Fibroblast of villous mesenchyme (primary cell): ENCODE measurements at regions not wholly inside any gene's neighbourhood (a gene's known extent, or its start where the extent isn't known, plus 50 kb on each side); places are given as distances from the start of the nearest gene placed in this dataset.

Source experiments
- DNase-seq: peaks from one replicate; pipeline ENCODE4 v3.0.0-alpha.2; 2010; ENCODE audit warnings: low read depth
- H3K4me3 ChIP-seq: 2 replicates; pipeline ENCODE4 v1.5.1; 2011; ENCODE audit warnings: low read depth, mild to moderate bottlenecking, low read length
- TF ChIP-seq, protein P1 (sequence below): IDR thresholded peaks from 2 replicates; pipeline ENCODE4 v1.5.1; 2012; ENCODE audit warnings: low read depth, mild to moderate bottlenecking, low read length; ENCODE audit not compliant: insufficient read depth

DNA sequence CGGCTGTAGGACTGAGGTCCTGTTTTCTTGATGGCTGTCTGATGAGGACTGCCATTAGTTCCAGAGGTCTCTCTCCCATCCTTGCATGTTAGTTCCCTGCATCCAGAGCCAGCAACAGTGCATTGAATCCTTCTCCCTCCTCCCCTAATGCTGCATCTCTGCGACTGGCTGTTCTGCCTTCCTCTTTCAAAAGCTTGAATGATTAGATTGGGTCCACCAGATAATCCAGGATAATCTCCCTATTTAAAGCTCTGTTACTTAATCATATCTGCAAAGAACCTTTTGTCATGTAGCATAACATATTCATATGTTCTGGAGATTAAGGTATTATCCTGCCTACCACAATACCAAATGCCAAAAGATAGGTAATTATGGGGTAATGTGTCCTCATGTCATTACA is 377.5 kb downstream of the GPATCH2 start:
- H3K4me3 ChIP-seq = no peak overlapping the region
- TF ChIP-seq, protein P1, sequence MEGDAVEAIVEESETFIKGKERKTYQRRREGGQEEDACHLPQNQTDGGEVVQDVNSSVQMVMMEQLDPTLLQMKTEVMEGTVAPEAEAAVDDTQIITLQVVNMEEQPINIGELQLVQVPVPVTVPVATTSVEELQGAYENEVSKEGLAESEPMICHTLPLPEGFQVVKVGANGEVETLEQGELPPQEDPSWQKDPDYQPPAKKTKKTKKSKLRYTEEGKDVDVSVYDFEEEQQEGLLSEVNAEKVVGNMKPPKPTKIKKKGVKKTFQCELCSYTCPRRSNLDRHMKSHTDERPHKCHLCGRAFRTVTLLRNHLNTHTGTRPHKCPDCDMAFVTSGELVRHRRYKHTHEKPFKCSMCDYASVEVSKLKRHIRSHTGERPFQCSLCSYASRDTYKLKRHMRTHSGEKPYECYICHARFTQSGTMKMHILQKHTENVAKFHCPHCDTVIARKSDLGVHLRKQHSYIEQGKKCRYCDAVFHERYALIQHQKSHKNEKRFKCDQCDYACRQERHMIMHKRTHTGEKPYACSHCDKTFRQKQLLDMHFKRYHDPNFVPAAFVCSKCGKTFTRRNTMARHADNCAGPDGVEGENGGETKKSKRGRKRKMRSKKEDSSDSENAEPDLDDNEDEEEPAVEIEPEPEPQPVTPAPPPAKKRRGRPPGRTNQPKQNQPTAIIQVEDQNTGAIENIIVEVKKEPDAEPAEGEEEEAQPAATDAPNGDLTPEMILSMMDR = no peak
- DNase-seq = no peak

DNA sequence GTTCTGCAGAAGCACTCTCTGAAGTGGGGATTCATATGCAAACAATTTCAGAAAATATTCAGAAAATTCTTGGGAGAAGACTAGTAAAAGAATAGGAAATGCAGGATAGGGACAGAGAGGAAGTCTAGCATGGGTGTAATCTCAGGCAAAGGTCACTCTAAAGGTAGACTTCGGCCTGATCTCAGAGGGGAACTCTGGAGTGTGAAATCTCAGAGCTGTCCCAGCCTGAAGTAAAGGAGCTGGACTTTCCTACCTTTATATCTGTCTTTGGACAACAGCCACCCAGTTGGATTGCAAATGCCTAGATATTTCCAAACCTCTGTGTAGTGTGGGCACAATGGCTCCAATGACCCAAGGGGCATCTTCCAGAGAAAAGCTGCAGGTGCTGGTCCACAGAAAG is 379.8 kb downstream of the GPATCH2 start:
- no peak overlapping the region for H3K4me3 ChIP-seq
- no peak for DNase-seq
- TF ChIP-seq, protein P1 = no peak

DNA sequence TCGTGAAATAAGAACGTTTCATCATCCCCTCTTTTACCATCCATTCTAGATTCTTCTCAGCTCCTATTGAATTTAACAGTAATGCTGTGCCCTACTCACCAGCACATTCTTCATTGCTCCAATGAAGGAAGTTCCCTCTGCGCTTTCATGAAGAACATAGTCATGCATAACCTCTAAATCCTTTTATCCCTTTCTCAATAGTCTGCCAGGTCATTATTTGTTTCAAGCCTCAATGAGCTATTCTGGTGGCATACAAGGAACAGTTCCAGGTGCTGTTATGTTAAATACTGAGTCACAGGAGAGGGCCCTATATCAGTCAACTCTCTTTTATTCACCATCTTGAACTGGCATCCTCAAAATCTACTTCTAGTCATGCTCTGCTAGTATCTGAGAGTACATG is 381.0 kb downstream of the GPATCH2 start:
- DNase-seq = no peak
- no peak overlapping the region for H3K4me3 ChIP-seq
- TF ChIP-seq, protein P1 = no peak

DNA sequence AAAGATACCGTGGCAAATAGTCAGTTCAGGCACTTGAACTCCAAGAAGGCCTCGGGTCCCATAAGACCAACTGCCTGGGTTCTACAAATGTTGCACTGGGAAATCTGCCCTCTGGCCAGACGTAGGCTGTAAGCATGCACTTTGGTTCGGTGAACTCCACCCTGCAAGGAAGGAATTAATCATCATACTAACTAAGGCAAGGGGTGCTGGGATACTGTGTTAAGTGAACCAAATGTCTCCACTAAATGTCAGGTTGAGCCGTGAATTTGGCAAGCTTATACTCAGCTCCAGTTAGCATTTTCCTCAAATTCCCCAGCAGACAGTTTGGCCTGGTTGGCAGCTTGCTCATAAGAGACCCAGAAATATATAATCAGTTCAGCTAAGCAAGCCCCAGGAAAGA is 385.9 kb downstream of the GPATCH2 start:
- no peak for DNase-seq
- no peak overlapping the region for H3K4me3 ChIP-seq
- TF ChIP-seq, protein P1 = no peak

DNA sequence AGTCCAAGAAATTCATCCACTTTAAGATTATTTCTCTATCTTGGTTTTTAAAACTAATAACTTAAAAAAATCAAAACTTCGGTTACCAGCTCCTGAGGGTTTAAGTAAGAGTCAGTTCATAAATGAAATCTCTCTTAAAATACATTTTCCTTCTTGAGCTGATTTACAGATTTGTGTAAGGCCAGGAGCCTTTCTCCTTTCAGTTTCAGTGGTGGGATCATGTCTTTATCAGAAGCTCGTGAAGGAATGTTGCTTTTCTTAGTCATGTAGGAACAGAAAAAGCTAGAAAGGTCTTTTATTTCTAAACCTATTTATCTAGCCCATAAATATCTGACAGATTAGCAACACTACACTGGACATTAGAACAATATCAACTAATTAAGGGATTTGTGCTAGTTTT is 390.2 kb downstream of the GPATCH2 start:
- no peak for DNase-seq
- TF ChIP-seq, protein P1 = no peak
- H3K4me3 ChIP-seq = no peak overlapping the region

DNA sequence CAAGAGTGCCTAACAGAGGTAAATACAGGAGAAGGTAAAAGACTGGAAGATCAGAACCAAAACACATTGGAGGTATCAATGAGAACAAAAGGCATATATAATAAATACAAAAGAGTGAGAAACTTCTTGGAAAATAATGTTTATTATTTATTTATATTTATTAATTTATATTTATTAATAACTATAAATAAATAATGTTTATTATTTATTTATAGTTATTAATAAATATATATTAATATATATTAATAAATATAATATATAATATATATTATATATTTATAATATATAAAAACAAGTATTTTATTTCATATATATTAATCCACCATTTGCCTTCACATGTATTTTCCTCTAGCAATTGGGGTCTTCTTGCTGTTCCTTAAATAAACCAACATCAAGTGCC is 391.9 kb downstream of the GPATCH2 start:
- no peak for DNase-seq
- TF ChIP-seq, protein P1 = no peak

DNA sequence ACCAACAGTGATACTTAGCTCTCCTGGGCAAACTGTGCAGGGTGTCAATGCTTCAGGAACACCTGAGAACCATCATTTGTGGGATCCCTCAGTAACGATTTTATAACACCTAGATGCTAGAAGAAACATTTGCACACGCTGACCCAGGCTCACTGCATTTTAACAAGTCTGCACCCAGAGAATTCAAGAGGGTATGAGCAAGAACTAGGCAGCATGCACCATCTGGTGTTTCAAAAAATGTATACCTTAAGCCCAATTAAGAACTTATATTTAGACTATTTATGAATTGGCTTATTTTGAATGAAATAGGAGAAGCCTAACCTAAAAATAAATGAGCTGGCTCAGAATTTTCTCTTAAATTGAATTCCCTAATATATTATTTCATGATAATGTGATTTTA is 400.5 kb downstream of the GPATCH2 start:
- no peak for DNase-seq
- TF ChIP-seq, protein P1 = no peak
- H3K4me3 ChIP-seq = no peak overlapping the region

More for the DNA sequence above, 391.9 kb downstream of the GPATCH2 start:
- no peak overlapping the region for H3K4me3 ChIP-seq
